ENCODE measurements at regions not wholly inside any gene's neighbourhood (a gene's known extent, or its start where the extent isn't known, plus 50 kb on each side); places are given as distances from the start of the nearest gene placed in this dataset.

DNA sequence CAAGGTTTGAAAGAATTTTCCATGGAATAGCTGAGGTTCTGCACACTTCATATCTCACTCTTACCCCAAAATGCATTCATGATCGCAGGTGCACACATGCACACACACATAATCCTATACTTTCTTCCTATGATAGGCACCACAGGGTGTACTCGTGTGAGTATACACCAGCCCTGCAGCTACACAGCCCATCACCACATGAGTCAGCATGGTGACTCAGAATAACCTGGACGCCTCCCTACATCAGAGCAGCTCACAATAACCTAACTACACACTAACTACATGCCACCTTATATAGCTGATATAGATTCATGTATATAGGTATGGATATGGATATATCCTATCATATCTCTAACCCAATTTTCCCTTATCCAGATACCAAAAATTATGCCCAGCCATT is 850.2 kb upstream of the TMEM132C start:
- TF ChIP-seq, protein P1, sequence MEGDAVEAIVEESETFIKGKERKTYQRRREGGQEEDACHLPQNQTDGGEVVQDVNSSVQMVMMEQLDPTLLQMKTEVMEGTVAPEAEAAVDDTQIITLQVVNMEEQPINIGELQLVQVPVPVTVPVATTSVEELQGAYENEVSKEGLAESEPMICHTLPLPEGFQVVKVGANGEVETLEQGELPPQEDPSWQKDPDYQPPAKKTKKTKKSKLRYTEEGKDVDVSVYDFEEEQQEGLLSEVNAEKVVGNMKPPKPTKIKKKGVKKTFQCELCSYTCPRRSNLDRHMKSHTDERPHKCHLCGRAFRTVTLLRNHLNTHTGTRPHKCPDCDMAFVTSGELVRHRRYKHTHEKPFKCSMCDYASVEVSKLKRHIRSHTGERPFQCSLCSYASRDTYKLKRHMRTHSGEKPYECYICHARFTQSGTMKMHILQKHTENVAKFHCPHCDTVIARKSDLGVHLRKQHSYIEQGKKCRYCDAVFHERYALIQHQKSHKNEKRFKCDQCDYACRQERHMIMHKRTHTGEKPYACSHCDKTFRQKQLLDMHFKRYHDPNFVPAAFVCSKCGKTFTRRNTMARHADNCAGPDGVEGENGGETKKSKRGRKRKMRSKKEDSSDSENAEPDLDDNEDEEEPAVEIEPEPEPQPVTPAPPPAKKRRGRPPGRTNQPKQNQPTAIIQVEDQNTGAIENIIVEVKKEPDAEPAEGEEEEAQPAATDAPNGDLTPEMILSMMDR (IDR thresholded peaks at IDR 0.05) = no peak
- TF ChIP-seq POLR2A (IDR thresholded peaks at IDR 0.05; ENCODE audit: low read depth) (no peak), EP300 (IDR thresholded peaks at IDR 0.05) (no peak)
